Adrenal gland (tissue), 9 donors: ENCODE measurements at regions not wholly inside any gene's neighbourhood (a gene's known extent, or its start where the extent isn't known, plus 50 kb on each side); places are given as distances from the start of the nearest gene placed in this dataset.
A peak's percentile ranks its signal among the peaks of the same experiment; 100 is the strongest.

ENCODE experiments used
- DNase-seq, 7 donors: peaks; one replicate each; pipeline ENCODE4 v3.0.0-alpha.2; 2019 to 2020
- H3K27ac ChIP-seq, 5 donors: fragments of 200-600 bp; sonication (generic) in 4 of 5; 1 replicate in 3 of 5; 2 replicates in 2 of 5; pipeline versions ENCODE4 v1.5.1 to v1.8.0; 2016 to 2020; ENCODE audit warnings: mild to moderate bottlenecking in 1 of 5
- H3K27me3 ChIP-seq: fragments of 200-600 bp; 2 replicates; pipeline ENCODE4 v1.8.0; 2021
- H3K36me3 ChIP-seq, 2 donors: fragments of 200-600 bp; replicated peaks in 1 of 2; 1 replicate in 1 of 2; 2 replicates in 1 of 2; pipeline versions ENCODE4 v1.5.1 to v1.8.0; 2018 to 2022
- H3K4me1 ChIP-seq, 2 donors: fragments of 200-600 bp; replicated peaks in 1 of 2; 1 replicate in 1 of 2; 2 replicates in 1 of 2; pipeline versions ENCODE4 v1.5.1 to v1.8.0; 2018 to 2021
- H3K4me3 ChIP-seq, 4 donors: fragments of 200-600 bp; sonication (generic) in 3 of 4; one replicate each; pipeline ENCODE4 v1.5.1; 2016 to 2018
- H3K9me3 ChIP-seq, 3 donors: fragments of 200-600 bp; sonication (generic) in 1 of 3; replicated peaks in 1 of 3; 1 replicate in 2 of 3; 2 replicates in 1 of 3; pipeline versions ENCODE4 v1.5.1 to v1.8.0; 2016 to 2021
- POLR2A ChIP-seq, 2 donors: fragments of 450-650 bp; IDR thresholded peaks; one replicate each; pipeline ENCODE4 v1.6.1; 2017; ENCODE audit warnings: antibody characterized with exemption in 2 of 2, mild to moderate bottlenecking in 2 of 2, moderate library complexity in 1 of 2
- WGBS, 4 donors: extraction: QIAGEN DNeasy Blood & Tissue Kit in 2 of 4; methylation state at CpG; one replicate each; pipeline versions ENCODE4 v1.1.5 to v1.1.7; 2013 to 2017; 5-methylcytosine and 5-hydroxymethylcytosine counted together
- intact Hi-C, 2 donors: fragments of 100-400 bp; cut with DNase I; formaldehyde crosslinking; loops; one replicate each; pipeline versions ENCODE4 v1.14.1 to v1.15.0; 2022 to 2023
- TF ChIP-seq, protein P1 (sequence below), 6 experiments: fragments of 450-650 bp in 4 of 6; fragments of 200-600 bp in 2 of 6; sonication (generic) in 1 of 6; IDR thresholded peaks; 1 replicate in 5 of 6; 2 replicates in 1 of 6; pipeline versions ENCODE4 v1.5.1 to v1.8.0; 2016 to 2021; ENCODE audit warnings: antibody characterized with exemption in 6 of 6, mild to moderate bottlenecking in 2 of 6, moderate library complexity in 1 of 6
- donor health status: healthy with polysubstance abuse.
- donor health status: Bipolar disorder and iron deficiency.
- donor health status: DM: yes; HTN: yes; CAD: no.
- donor health status: DM: no; HTN: no; CAD: no.
- donor health status: DM: no; HTN: no; CAD: no.

DNA sequence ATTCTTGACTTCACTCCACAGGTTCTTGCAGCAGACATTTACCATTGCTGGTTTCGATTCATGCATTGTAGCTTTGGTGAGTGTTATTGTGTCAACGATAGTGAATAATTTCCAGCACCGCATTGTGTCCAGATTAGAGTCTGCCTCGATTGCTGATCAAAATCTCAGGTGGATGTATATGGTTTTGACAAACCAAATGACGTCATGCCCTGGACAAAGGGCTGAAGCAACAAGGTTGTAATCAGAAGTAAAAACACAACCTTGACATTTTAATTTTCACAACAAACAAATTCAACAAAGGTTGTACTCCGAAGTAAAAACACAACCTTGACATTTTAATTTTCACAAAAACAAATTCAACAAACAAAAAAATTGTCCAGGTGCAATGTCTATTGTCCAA is 81.1 kb upstream of the WWC2 start:
- Histone ChIP-seq H3K4me3 (peak overlapping the region in 1 of 4 donors; percentile 2), H3K27me3 (no peaks in the 10 kb centered on the region), H3K9me3 (no peaks in the 10 kb centered on the region), H3K27ac (no peak overlapping the region), H3K36me3 (no peaks in the 10 kb centered on the region), H3K4me1 (no peaks in the 10 kb centered on the region)
- WGBS, 4 donors = 56 to 65% (median 62%) methylated on average over 6 of the region's 6 CpGs
- intact Hi-C loops = no loop called here
- no peak for DNase-seq
- TF ChIP-seq POLR2A (IDR thresholded peaks at IDR 0.05) = no peak
- TF ChIP-seq, protein P1, sequence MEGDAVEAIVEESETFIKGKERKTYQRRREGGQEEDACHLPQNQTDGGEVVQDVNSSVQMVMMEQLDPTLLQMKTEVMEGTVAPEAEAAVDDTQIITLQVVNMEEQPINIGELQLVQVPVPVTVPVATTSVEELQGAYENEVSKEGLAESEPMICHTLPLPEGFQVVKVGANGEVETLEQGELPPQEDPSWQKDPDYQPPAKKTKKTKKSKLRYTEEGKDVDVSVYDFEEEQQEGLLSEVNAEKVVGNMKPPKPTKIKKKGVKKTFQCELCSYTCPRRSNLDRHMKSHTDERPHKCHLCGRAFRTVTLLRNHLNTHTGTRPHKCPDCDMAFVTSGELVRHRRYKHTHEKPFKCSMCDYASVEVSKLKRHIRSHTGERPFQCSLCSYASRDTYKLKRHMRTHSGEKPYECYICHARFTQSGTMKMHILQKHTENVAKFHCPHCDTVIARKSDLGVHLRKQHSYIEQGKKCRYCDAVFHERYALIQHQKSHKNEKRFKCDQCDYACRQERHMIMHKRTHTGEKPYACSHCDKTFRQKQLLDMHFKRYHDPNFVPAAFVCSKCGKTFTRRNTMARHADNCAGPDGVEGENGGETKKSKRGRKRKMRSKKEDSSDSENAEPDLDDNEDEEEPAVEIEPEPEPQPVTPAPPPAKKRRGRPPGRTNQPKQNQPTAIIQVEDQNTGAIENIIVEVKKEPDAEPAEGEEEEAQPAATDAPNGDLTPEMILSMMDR (IDR thresholded peaks at IDR 0.05) = no peak

DNA sequence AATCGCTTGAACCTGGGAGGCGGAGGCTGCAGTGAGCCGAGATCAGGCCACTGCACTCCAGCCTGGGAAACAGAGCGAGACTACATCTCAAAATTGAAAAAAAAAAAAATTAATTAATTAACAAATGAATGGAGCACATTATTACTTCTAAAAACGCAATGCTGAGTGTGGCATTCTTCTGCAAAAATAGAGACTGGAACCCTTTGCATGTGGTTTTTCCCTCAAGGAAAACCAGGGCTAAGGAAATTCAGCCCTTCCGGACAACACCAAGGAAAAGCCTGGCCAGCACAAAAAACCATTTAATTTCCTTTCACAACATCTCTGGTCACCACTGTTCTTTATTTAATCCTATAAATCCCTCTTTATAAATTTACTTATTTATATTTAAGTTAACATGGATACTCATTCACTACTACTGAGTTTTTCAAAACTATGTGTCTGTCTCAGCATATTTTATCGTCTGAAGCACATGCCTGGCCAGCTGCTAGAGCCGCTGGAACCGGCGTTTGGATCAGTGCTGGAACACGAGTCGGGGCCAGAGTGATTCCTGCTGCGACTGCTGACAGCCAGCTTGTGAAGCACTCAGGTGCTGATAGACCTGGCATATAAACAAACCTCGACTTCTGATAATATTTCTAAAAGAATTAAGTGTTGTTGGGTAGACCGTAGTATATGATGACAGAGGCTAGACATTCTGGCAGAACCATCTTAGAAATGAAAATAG is 84.5 kb upstream of the WWC2 start:
- no peaks in the 10 kb centered on the region for H3K4me1 ChIP-seq
- WGBS, 4 donors = 84 to 88% (median 87%) methylated on average over 15 of the region's 15 CpGs
- intact Hi-C loops = no loop called here
- H3K9me3 ChIP-seq = no peaks in the 10 kb centered on the region
- TF ChIP-seq POLR2A (IDR thresholded peaks at IDR 0.05) = no peak
- TF ChIP-seq, protein P1 (IDR thresholded peaks at IDR 0.05) = no peak
- no peak overlapping the region for H3K27ac ChIP-seq
- H3K27me3 ChIP-seq = no peaks in the 10 kb centered on the region
- H3K36me3 ChIP-seq = no peaks in the 10 kb centered on the region
- no peak overlapping the region for H3K4me3 ChIP-seq
- DNase-seq = no peak

DNA sequence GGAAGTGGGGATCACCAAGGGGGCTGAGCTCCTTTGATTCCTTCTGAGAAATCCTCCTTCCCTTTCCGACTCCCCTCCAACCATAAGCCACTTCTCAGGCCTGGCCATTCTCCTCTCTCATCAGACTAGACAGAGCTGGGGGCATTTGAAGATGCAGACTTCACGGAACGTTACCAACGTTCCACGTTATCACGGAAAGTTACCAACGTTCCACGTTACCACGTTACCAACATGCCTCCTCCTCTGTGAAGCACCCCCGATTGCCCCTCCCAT is 85.4 kb upstream of the WWC2 start:
- Histone ChIP-seq H3K27ac (no peak overlapping the region), H3K9me3 (no peaks in the 10 kb centered on the region), H3K4me3 (no peak overlapping the region), H3K4me1 (no peaks in the 10 kb centered on the region), H3K27me3 (no peaks in the 10 kb centered on the region), H3K36me3 (no peaks in the 10 kb centered on the region)
- TF ChIP-seq, protein P1 (IDR thresholded peaks at IDR 0.05) = no peak
- TF ChIP-seq POLR2A (IDR thresholded peaks at IDR 0.05) = no peak
- 69 to 88% (median 77%) methylated on average over 10 of the region's 10 CpGs for WGBS, 4 donors
- intact Hi-C loops = no loop called here
- DNase-seq = no peak

DNA sequence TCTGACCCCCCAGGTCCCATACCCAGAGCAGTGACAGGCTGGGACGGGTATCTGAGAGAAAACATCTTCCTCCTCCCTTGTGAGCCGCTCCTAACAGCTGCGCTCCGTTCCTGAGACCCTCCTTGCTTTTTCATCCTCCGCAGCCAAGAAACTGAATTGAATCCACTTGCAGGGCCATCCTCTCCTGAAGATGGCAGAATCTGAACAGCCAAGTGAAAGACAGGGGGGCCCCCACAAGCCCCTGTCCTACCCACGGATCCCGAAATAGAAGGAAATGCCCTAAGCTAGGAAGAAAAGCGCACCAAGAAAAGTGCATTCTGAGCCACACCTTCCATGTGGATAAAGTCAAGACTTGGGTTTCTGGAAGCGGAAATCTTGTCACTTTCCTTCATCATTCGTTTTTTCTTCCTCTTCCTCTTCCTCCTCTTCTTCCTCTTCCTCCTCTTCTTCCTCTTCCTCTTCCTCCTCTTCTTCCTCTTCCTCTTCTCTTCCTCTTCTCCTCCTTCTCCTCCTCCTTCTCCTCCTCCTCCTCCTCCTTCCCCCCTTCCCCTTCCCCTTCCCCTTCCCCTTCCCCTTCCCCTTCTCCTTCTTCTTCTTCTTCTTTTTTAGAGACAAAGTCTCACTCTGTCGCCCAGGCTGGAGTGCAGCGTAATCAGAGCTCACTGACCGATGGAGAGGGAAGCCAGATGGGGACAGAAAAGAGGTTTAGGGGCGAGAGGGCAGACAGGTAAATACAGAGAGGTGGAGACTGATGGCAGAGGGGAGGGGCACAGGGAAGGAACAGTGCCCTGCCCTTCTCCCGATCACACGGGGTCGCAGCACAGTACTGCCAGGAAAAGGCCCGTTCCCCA is 86.0 kb upstream of the WWC2 start:
- DNase-seq = no peak
- Histone ChIP-seq H3K27ac (no peak overlapping the region), H3K36me3 (no peaks in the 10 kb centered on the region), H3K4me3 (no peak overlapping the region), H3K27me3 (peaks cover 3% of the 10 kb centered on the region), H3K4me1 (no peaks in the 10 kb centered on the region), H3K9me3 (no peaks in the 10 kb centered on the region)
- intact Hi-C loops = no loop called here
- TF ChIP-seq POLR2A (IDR thresholded peaks at IDR 0.05) = no peak
- TF ChIP-seq, protein P1 (IDR thresholded peaks at IDR 0.05) = no peak
- WGBS, 4 donors = 42 to 81% (median 59%) methylated on average over 16 to 18 of the region's 18 CpGs
